ENCODE measurements at regions not wholly inside any gene's neighbourhood (a gene's known extent, or its start where the extent isn't known, plus 50 kb on each side); places are given as distances from the start of the nearest gene placed in this dataset.

DNA sequence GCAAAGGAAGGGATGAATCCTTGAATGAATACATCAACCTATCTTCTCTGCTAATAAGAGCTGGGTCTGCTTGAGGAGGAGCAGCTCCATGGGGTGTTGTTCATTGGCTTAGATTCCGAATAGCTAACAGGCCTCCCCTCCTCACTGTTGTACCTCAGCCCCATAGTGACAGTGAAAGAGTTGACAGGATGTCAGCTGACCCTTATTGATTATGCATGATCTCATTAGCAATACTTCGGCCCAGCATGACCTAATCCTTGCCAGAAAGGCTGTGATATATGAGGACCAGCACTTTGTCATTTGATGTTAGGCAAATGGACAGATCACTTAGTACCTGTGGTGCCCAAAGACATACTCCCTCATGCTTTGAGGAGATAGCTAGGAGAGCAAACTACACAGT, 1333.7 kb upstream of the CELF4 start:
- DNase-seq (ENCODE audit: low read depth), result no peak

DNA sequence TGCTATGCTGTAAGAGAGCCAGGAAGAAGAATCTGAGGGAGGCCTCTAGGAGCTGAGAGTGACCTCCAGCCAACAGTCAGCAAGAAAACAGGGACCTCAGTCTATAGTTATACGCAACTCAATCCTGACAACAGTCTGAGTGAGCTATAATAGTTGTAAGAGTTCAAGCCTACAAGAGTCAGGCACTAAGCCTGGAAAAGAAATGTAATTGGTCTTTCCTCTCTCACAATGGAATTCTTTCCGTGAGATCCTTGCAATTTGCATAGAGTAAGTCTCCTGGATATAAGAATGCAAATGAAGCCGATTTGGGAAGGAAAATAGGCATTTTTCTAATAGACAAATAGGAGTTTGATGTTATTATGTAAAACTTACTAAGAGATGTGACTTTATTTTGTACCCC, 1332.6 kb upstream of the CELF4 start:
- DNase-seq (ENCODE audit: low read depth), result no peak

DNA sequence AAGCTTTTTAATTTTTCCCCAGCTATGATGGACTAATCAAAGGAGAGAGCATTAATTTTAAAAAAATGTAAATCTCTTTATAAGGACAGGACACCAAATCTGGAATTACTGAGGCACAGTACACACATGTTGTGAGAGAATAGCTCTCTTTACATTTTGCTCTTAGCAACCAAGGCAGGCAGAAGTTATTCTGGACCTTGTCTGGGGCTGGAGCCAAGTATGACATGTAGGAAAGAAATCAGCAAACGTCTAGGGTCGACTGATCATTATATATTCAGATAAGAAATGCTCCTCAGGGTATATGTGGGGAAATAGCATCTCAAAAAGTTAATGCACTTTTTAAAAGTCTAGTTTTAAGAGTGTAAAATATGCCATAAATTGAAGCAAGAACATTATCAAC, 1330.0 kb upstream of the CELF4 start:
- no peak for DNase-seq (ENCODE audit: low read depth)

DNA sequence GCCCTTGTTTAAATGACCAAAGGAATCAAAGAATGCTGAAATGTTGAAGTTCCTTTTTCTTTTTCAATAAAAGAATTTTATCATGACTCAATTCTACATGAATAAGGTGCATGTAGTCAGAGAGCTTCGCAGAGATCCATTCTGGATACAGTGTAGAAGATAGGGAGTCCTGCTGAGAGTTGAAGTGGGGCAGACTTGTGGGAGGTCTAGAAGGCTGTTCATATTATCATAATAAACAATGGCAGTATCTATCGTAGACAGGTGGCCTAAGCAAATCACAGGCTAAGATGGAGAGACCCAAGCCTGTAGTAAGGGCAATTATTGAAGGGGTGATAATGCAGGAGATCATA, 1322.0 kb upstream of the CELF4 start:
- DNase-seq (ENCODE audit: low read depth), result no peak

DNA sequence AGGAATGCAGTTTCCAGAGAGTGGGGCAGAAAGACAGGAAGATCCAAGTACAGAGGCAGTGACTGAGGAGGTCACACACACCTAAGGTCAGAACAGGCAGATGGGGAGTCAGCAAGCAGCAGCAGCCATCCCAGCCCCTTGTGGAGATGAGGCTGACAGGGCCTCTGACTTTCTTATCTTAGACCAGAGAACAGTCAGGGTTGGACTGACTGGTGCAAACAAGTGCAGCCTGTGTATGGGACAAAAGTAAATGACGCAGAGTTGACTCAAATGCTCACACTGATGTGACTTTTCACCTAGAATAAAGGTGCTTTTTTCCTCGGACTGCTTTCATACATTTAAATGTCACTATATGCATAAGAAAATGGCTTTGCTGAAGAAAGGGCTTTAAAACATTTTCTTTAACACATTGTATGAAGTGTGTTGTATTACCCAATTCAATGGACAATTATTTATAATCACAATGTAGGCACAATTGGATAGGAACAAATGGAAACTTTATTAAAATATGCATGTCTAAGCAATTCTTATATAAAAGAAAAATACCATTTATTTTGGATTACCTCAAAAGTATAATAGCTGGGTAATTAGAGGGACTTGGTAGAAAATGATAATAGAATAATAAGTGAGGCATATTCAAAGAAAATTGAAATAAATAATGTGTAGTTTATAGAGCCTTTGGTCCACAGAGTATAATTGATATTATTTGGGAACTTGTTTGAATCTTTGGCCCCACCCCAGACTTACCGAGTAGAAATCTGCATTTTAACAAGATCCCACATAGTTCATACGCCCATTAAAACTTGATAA, 1321.5 kb upstream of the CELF4 start:
- no peak for DNase-seq (ENCODE audit: low read depth)

DNA sequence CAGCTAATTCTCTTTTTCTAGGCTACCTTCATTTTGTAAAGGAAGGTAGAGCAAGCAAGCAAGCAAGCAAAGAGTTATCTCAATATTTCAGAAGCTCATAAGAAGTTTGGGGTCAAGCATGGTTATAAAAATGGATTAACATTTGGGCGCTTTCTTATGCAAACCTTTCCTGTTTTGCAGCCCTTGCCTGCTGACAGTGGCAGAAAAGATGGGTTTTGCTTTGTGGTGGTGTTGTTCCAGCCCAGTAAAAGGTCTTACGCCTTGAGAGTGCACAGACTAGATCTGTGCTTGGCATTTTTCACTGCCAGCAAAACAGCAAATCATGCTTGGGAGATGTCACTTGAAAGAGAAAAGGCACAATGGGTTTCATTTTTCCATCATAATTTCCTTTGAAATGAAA, 1320.6 kb upstream of the CELF4 start:
- no peak for DNase-seq (ENCODE audit: low read depth)

DNA sequence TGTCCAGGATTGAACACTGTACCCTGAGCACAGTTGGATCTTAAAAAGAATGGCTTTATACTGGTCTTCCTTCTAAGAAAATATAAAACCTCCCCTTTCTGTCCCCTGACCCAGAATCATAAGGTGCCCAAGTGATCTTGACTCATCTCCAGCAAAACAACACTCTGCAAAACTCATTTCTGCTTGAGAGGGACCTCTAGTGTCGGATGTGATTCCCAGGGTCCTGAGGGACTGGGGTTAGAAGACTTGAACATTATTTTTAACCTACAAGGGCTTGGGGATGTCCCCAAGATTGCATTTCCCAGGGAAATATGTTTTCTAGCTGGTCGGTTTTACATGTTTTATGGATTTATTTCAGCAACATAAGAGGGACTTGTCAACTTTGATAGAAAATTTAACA, 1318.5 kb upstream of the CELF4 start:
- no peak for DNase-seq (ENCODE audit: low read depth)

DNA sequence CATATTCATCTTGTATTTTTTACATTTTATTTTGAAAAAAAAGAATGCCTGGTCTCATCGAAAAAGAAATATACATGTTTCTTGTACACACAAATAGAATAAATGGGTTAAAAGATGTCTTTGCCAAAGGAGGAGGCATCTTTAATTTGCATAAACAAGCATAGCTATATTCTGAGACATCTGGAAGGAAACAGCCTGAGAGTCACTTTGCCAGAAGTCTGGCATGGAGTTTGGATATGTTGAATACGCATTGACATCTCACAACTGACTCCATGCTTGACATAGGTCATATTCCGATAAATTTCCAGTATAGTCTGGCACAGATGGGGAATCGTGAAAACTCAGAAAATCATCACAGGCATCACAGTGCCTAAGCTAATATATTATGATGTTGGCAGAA, 1317.5 kb upstream of the CELF4 start:
- no peak for DNase-seq (ENCODE audit: low read depth)

DNA sequence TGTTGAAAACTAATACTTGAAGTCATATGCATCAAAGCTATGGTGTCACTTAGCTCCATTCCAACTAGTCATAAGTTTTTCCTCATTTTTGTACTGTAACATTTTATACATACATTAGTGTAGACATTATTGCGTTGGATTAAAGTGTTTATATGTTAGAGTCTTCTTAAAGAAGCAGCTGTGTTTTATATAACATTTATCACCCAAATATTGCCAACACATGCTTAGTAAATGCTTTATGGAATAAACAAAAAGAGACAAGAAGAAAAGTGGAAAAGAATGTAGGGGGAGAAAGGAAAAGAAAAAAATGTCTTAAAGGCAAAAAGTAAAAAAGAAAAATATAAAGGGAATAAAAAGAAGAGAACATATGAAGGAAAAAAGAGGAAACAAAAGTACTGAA, 1314.3 kb upstream of the CELF4 start:
- no peak for DNase-seq (ENCODE audit: low read depth)

DNA sequence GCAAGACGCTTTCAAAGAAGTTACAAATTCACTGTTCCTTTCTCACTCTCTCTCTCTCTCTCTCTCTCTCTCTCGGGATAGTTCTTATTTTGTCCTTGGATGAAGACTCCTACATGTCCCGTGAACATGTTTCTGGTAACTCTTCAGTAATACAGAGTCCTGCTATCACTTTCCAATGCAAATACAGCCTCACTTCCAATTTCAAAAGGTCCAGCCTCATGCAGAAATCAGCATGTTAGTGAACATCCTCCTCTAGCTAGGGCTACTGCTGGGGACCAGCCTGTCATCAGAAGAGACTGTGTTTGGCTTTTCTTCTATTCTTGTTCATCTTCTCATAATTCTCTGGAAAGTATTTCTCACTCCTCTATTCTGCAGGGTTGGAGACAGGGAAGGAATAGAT, 1306.7 kb upstream of the CELF4 start:
- no peak for DNase-seq (ENCODE audit: low read depth)

DNA sequence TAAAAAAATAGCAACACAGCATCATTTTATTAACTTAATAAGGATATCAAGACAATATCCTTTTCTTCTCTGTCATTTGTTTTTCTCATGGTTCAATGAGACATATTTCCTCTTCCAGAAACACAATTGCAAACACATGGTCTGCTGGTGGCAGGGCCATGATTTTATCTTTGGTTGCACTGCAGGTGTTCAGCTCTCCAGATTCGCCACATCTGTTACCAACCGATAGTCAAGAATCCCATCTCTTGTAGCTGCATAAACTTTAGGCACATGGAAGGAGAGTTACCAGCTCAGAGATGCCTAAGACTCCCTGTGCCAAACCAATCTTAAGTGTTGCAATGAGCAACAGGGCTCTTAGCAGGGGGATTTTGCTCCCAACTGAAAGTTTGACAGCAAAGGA, 1303.2 kb upstream of the CELF4 start:
- DNase-seq (ENCODE audit: low read depth), result no peak

DNA sequence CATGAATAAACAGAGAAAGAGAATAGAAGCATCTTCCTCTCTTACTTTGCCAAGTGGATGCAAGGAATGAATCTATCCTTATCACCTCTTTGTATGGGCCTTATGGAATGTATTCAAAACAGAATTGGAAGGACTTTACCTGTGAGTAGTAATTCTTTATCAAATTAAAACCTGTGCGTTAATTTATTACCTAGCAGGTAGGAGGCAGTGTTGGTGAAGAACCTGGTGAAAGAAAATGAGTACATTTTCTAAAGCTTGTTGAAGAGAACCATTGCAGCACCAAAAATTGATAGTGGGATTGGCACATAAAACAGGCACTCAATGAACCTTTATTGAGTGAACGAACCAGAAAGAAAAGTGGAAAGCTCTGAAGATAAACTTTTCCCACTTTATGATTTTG, 1302.1 kb upstream of the CELF4 start:
- DNase-seq (ENCODE audit: low read depth), result no peak

DNA sequence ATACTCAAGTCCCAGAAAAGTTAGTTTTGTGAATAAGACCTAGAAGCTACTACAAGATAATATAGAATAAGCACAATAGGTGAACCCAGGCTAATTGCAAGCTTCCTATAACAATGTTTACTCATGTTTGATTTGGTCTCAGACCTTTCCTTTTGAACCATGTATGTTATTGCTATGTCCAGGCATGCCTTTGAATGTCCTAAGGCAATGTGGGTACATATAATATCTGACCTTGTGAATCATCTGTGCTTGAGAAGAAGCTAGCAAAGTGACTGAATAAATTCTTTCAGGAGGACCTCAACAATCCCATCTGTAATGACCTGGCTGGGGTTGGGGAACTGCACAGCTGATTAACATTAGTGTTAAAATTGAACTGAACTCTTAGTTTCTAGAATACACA, 1285.9 kb upstream of the CELF4 start:
- no peak for DNase-seq (ENCODE audit: low read depth)

DNA sequence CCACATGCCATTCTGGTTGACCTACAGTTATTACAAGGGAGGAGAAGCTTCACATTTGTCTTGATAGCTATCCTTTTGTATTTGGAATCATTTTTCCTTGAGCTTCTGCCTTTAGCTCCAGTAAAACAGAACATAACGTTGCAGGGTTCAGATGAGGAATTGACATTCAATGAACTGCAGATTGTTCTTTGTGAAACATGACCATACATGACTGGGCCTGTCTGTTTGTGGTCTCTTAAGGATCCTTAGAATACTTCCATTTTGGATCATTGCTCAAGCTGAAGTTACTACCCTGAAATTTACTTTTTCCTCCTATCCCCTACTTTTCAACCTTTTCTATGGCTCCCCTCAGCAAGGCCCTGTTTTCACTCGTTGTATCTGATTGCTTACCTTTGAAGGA, 1281.7 kb upstream of the CELF4 start:
- no peak for DNase-seq (ENCODE audit: low read depth)

DNA sequence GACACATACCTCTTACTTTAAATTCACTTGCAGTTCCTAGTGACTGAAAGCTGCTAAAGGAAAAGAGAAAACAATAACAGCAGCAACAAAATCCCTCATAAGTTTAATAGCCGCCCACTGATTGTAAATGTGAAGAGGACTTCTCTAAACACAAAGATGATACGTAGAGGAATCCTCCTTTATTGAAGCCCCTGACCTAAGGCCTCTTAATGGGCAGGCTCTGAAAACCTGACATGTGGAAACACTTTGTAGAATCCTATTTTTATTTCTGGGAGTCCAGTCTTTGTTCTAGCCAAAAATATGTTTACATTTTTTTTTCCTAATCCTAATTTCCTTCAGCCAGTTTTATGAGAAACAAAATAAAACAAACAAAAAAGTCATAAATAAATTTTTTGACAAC, 1277.7 kb upstream of the CELF4 start:
- DNase-seq (ENCODE audit: low read depth), result no peak

DNA sequence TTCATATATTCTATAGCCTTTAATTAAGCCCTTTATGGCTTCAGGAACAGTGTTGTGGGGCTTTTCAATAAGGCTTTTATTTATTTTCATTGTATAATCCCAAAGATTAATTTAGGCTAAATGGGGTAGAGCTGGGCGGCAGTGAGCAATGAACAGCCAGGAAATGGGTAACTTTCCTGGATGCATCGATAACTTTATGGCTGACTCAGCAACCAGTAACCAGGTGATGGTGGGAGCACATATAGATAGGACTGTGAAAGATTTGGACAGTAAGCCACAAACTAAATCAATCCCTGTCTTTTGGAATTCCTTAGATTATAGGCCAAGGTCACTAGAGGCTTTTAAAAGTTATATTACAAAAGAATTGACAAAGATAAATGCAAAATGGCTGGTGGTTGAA, 1260.6 kb upstream of the CELF4 start:
- no peak for DNase-seq (ENCODE audit: low read depth)

DNA sequence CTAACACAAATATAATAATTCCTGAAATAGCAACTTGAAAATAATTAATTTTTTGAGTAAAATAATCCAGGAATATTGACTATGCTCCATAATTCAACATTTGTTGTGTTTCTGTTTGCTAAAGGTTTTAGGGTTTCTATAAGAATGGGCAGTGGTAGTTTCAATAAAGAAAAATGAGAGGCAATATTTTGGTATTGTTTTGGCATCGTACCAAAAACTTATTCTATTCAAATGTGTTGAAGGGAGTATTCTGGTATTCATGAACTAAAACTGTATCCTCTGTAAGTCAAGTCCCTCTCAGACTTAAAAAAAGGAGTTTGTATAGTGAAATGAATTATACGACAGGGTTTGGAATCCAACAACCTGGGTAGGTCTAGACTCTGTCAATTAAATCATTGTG, 1245.6 kb upstream of the CELF4 start:
- DNase-seq (ENCODE audit: low read depth), result no peak

DNA sequence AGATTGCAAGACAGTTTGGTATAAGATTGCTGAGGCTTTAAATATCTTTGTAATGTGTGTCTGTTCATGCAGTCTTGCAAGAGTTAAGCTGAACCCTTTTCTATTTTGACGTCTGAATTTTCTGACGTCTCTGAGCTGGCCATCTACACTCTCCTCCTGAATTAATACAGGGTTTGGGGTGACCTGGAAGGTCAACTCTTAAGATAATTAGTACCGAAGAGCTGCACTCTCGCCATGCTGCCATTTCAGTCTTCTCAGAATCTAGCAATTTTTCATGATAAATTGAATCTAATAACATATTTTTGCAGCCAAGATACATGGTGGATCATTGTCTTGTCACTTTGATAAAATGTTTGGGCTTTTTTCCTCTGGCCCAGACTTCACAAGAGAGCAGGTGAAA, 1245.2 kb upstream of the CELF4 start:
- no peak for DNase-seq (ENCODE audit: low read depth)

DNA sequence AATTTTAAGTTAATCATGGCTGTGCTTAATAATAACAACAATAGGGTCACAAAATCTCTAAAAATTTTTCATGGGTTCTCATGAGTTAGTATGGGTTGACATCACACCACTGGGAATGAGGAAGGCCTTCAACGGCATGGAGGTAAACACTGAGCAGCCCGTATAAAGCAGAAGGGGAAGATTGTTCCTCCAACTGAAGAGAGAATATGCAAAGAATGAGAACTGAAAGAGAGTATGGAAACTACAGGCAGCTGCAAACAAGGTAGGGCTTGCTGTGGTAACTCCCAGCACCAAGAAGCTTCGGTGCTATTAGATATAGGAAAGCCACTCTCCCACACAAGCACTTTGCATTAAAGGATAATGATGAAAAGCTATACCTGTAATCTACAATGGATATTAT, 1242.3 kb upstream of the CELF4 start:
- DNase-seq (ENCODE audit: low read depth), result no peak

DNA sequence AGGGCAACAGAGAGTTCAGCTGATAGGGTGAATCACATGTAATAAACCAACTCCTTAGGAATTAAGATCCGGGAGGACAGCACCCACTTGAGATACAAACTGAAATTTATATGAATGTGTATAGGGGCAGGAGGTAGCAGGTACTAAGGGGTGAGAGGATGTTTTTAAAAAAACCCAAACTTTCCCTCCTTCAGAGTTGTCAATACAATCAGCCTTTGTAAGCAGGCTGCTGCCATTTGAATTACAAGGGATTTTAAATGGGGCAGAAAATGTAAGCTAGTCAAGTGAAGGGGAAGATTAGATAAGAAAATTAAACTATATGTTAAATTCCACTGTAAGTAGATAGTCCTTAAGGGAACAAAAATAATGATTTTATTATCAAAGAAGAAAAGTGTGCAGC, 1239.7 kb upstream of the CELF4 start:
- no peak for DNase-seq (ENCODE audit: low read depth)

DNA sequence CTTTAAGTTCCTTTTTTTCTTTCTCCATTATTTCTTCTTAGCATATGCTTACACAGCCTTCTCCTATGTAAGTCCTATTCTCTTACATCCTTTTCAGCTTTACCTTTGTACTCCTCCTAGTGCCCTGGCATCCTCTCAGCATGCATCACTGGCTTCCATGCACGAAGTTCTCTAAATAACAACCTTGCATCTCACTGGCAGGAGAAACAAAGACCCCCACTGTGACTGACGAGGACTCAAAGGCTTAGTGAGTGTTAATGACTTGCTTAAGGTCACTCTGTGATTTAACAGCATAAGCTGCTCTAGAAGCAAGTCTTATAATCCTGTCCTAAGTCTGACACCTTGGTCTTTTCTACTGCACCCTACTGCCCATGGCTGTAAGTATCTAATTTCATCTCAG, 1236.0 kb upstream of the CELF4 start:
- no peak for DNase-seq (ENCODE audit: low read depth)

DNA sequence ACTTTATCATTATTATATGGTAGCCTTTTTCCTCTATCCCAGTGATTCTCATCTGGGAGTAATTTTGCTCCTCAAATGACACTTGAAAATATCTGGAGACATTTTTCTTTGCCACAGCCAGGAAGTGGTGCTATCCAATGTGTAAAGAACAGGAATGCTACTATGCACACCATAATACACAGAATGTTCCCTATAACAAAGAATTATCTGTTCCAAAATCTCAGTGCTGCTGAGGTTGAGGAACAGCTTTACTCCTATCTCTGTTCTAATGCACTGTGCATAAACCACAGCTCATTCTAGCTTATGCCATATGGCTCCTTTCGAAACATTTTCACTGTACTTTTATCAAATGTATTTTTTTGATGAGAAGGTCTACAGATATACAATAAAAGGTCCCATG, 1231.2 kb upstream of the CELF4 start:
- DNase-seq (ENCODE audit: low read depth), result no peak

DNA sequence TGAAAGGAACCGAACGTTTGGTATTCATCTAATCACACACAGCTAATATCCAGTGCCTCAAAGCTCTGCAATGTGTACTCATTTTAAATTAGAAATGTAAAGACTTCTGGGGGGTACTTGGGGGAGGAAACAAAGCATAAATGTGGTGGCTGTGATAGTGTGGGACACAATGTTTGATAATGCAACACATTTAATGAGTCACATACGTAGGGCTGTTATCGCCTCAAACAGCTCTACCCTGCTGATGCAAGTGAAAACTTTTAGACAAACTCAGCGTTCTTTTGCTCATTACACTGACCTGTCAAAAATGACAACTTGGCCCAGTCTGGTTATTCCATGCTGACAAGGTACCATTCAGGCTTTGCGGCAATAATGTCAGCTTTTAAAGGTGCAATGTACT, 1227.1 kb upstream of the CELF4 start:
- DNase-seq (ENCODE audit: low read depth), result no peak

DNA sequence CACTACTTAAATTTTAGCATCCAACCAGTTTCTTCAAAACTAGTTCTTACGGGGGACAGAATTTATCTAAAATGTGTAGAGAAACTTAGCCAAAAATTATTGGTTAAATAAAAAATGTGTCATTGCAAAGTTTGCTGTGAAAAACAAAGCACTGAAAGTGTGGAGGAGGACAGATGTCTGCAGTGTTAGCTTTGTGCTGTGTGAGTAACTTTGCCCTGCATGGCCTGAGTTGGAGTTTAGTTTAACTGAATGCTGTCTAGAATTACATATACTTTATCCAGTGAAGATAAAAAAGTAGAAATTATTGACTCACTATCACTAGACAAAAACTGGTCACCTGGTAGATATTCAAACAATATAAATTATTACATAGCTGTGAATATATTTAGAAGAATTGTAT, 1225.2 kb upstream of the CELF4 start:
- no peak for DNase-seq (ENCODE audit: low read depth)

DNA sequence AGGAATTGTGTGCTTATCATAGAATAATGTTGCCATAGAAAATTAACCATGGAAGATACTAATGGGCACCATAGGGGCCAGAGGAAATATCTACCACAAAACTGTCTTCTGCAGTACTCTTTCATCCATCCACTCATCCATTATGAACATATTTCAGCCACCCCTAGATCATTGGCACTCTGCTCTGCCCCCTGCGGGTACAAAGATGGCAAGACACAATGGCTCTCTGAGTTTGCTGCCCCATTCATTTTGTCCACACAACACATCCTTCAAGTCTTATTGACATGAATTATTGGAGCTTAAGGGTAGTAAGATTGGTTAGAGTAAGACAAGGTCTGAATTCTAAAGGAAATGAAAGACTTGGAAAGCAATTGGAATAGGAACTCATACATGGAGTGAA, 1224.7 kb upstream of the CELF4 start:
- no peak for DNase-seq (ENCODE audit: low read depth)
